ENCODE measurements at regions not wholly inside any gene's neighbourhood (a gene's known extent, or its start where the extent isn't known, plus 50 kb on each side); places are given as distances from the start of the nearest gene placed in this dataset.

GRCh38 chr10:27380929-27381358 lies 123.2 kb upstream of the RAB18 start:
- TF ChIP-seq CTCF (conservative IDR thresholded peaks at IDR 0.05; ENCODE audit: low read length) (no peak), EZH2phosphoT487 (IDR thresholded peaks at IDR 0.05; ENCODE audit: borderline replicate concordance) (no peak)
